HEK293 (cell line): ENCODE measurements at regions not wholly inside any gene's neighbourhood (a gene's known extent, or its start where the extent isn't known, plus 50 kb on each side); places are given as distances from the start of the nearest gene placed in this dataset.

Experiments used
- CTCF ChIA-PET: fragments of 350-600 bp; formaldehyde crosslinking; extraction: SDS; loops from one replicate; lab custom pipeline; 2021; ENCODE audit warnings: antibody characterized with exemption; lab: Yijun Ruan, JAX
- POLR2A ChIA-PET: fragments of 300-600 bp; formaldehyde crosslinking; extraction: SDS; loops from one replicate; lab custom pipeline; 2020; ENCODE audit warnings: antibody characterized with exemption, inconsistent platforms; lab: Yijun Ruan, JAX
- H3K27ac ChIP-seq: fragments of 200-500 bp; sonication (Bioruptor generic); 2 replicates; pipeline ENCODE4 v1.5.1; 2014; ENCODE audit warnings: low read depth, low read length, control low read depth, inconsistent platforms; ENCODE audit errors: extremely low read depth
- H3K36me3 ChIP-seq, 2 experiments: fragments of 200-500 bp in 1 of 2; sonication (Bioruptor generic) in 1 of 2; 1 replicate in 1 of 2; 2 replicates in 1 of 2; pipeline ENCODE4 v1.5.1; 2014 to 2017; ENCODE audit warnings: inconsistent platforms in 2 of 2, low read length in 2 of 2; ENCODE audit not compliant: control insufficient read depth in 2 of 2, insufficient read depth in 1 of 2
- H3K4me1 ChIP-seq: fragments of 200-500 bp; sonication (Bioruptor generic); 2 replicates; pipeline ENCODE4 v1.5.1; 2014; ENCODE audit warnings: mild to moderate bottlenecking, low read length, inconsistent platforms; ENCODE audit not compliant: control insufficient read depth, insufficient read depth
- H3K4me3 ChIP-seq: 2 replicates; pipeline ENCODE4 v1.5.1; 2011; ENCODE audit warnings: low read depth, mild to moderate bottlenecking, control low read depth, low read length, moderate library complexity
- H3K9me3 ChIP-seq: fragments of 200-500 bp; sonication (Bioruptor generic); 2 replicates; pipeline ENCODE4 v1.5.1; 2014; ENCODE audit warnings: low read depth, low read length, inconsistent platforms; ENCODE audit not compliant: control insufficient read depth, insufficient read depth
- HOXA7 ChIP-seq: sonication (generic); formaldehyde crosslinking; IDR thresholded peaks from 2 replicates; pipeline ENCODE4 v1.8.1; 2022; ENCODE audit warnings: missing genetic modification reagents, borderline replicate concordance
- KLF1 ChIP-seq: fragments of 450-650 bp; formaldehyde crosslinking; IDR thresholded peaks from 2 replicates; pipeline ENCODE4 v1.5.1; 2016; ENCODE audit warnings: missing biosample characterization, missing genetic modification characterization
- PRDM1 ChIP-seq: fragments of 450-650 bp; formaldehyde crosslinking; IDR thresholded peaks from 2 replicates; pipeline ENCODE4; 2016; ENCODE audit warnings: missing biosample characterization, missing genetic modification characterization
- REPIN1 ChIP-seq: fragments of 450-650 bp; formaldehyde crosslinking; IDR thresholded peaks from 2 replicates; pipeline ENCODE4 v1.5.1; 2017; ENCODE audit warnings: missing biosample characterization, missing genetic modification characterization, low read depth
- REST ChIP-seq: fragments of 450-650 bp; formaldehyde crosslinking; IDR thresholded peaks from 2 replicates; pipeline ENCODE4 v1.5.1; 2016; ENCODE audit warnings: missing biosample characterization, missing genetic modification characterization
- SCRT2 ChIP-seq: fragments of 450-650 bp; formaldehyde crosslinking; IDR thresholded peaks from 2 replicates; pipeline ENCODE4 v1.5.1; 2016; ENCODE audit warnings: missing biosample characterization, missing genetic modification characterization
- ZBTB17 ChIP-seq: fragments of 450-650 bp; formaldehyde crosslinking; IDR thresholded peaks from 2 replicates; pipeline ENCODE4 v1.5.1; 2016; ENCODE audit warnings: missing biosample characterization, missing genetic modification characterization
- ZNF10 ChIP-seq: fragments of 450-650 bp; formaldehyde crosslinking; IDR thresholded peaks from 2 replicates; pipeline ENCODE4 v1.5.1; 2017; ENCODE audit warnings: missing biosample characterization, missing genetic modification characterization
- ZNF138 ChIP-seq: fragments of 450-650 bp; formaldehyde crosslinking; IDR thresholded peaks from 2 replicates; pipeline ENCODE4 v1.5.1; 2016; ENCODE audit warnings: missing biosample characterization, missing genetic modification characterization, borderline replicate concordance
- ZNF155 ChIP-seq: fragments of 450-650 bp; formaldehyde crosslinking; IDR thresholded peaks from 2 replicates; pipeline ENCODE4 v1.5.1; 2016; ENCODE audit warnings: missing biosample characterization, missing genetic modification characterization
- ZNF16 ChIP-seq: fragments of 450-650 bp; formaldehyde crosslinking; IDR thresholded peaks from 2 replicates; pipeline ENCODE4 v1.5.1; 2016; ENCODE audit warnings: low read depth, missing biosample characterization, missing genetic modification characterization
- ZNF214 ChIP-seq: fragments of 450-650 bp; formaldehyde crosslinking; IDR thresholded peaks from 2 replicates; pipeline ENCODE4 v1.5.1; 2017; ENCODE audit warnings: missing biosample characterization, mild to moderate bottlenecking, missing genetic modification characterization, borderline replicate concordance
- ZNF362 ChIP-seq: fragments of 450-650 bp; formaldehyde crosslinking; IDR thresholded peaks from 2 replicates; pipeline ENCODE4 v1.5.1; 2016; ENCODE audit warnings: missing biosample characterization, missing genetic modification characterization
- ZNF423 ChIP-seq: fragments of 450-650 bp; formaldehyde crosslinking; IDR thresholded peaks from 2 replicates; pipeline ENCODE4 v1.5.1; 2016; ENCODE audit warnings: missing biosample characterization, missing genetic modification characterization
- ZNF426 ChIP-seq: fragments of 450-650 bp; formaldehyde crosslinking; IDR thresholded peaks from 2 replicates; pipeline ENCODE4 v1.5.1; 2017; ENCODE audit warnings: missing biosample characterization, missing genetic modification characterization, mild to moderate bottlenecking, inconsistent platforms, moderate library complexity
- ZNF548 ChIP-seq: fragments of 450-650 bp; formaldehyde crosslinking; IDR thresholded peaks from 2 replicates; pipeline ENCODE4 v1.5.1; 2016; ENCODE audit warnings: missing biosample characterization, missing genetic modification characterization
- ZNF558 ChIP-seq: fragments of 450-650 bp; formaldehyde crosslinking; IDR thresholded peaks from 2 replicates; pipeline ENCODE4 v1.5.1; 2016; ENCODE audit warnings: missing biosample characterization, missing genetic modification characterization
- ZNF585B ChIP-seq: fragments of 450-650 bp; formaldehyde crosslinking; IDR thresholded peaks from 2 replicates; pipeline ENCODE4 v1.5.1; 2016; ENCODE audit warnings: missing biosample characterization, missing genetic modification characterization
- ZNF664 ChIP-seq: fragments of 450-650 bp; formaldehyde crosslinking; IDR thresholded peaks from 2 replicates; pipeline ENCODE4 v1.5.1; 2016; ENCODE audit warnings: missing biosample characterization, missing genetic modification characterization
- ZNF707 ChIP-seq: fragments of 450-650 bp; formaldehyde crosslinking; IDR thresholded peaks from 2 replicates; pipeline ENCODE4 v1.5.1; 2016; ENCODE audit warnings: missing biosample characterization, missing genetic modification characterization
- ZNF776 ChIP-seq: fragments of 450-650 bp; formaldehyde crosslinking; IDR thresholded peaks from 2 replicates; pipeline ENCODE4 v1.5.0; 2017; ENCODE audit warnings: missing biosample characterization, missing genetic modification characterization, borderline replicate concordance
- ZSCAN16 ChIP-seq: fragments of 450-650 bp; formaldehyde crosslinking; IDR thresholded peaks from 2 replicates; pipeline ENCODE4 v1.5.1; 2016; ENCODE audit warnings: missing biosample characterization, missing genetic modification characterization
- ZSCAN30 ChIP-seq: fragments of 450-650 bp; IDR thresholded peaks from 2 replicates; pipeline ENCODE4 v1.5.1; 2018; ENCODE audit warnings: missing biosample characterization, mild to moderate bottlenecking, missing genetic modification characterization, moderate library complexity
- TF ChIP-seq, protein P1 (sequence below): fragments of 450-650 bp; formaldehyde crosslinking; IDR thresholded peaks from 2 replicates; pipeline ENCODE4 v1.5.1; 2016; ENCODE audit warnings: missing biosample characterization, missing genetic modification characterization
- TF ChIP-seq, protein P2 (sequence below): fragments of 450-650 bp; formaldehyde crosslinking; IDR thresholded peaks from 2 replicates; pipeline ENCODE4; 2016; ENCODE audit warnings: missing biosample characterization, missing genetic modification characterization

DNA sequence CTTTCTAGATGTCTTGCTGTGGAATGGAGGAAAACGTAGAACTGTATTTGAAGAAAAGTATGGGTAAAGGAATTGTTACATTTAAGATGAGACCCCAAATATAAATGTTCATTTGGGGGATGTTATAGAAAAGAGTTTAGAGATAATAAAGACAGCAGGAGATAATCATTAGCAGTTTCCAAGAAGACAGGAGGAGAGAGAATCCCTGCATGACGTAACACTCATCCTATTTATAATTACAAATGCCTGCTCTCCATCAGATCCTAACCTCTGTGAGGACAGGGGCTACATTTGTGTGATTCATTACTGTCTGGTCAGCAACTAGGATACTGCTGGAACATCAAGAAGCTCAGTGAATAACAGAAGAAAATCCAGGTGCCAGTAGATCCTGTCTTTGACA, 133.0 kb upstream of the HDDC2 start:
- no peaks in the 10 kb centered on the region for H3K36me3 ChIP-seq
- TF ChIP-seq ZNF10: no peak
- no peak for TF ChIP-seq ZNF548 (tag by site-specific recombination)
- TF ChIP-seq ZNF776: no peak
- TF ChIP-seq ZSCAN16 (tag by site-specific recombination): no peak
- no peak for TF ChIP-seq ZNF155 (tag by site-specific recombination)
- no peak for TF ChIP-seq ZNF585B (tag by site-specific recombination)
- no peak for TF ChIP-seq ZNF16 (tag by site-specific recombination)
- TF ChIP-seq REST: no peak
- no peak for TF ChIP-seq ZNF362 (tag by site-specific recombination)
- TF ChIP-seq REPIN1 (tag by site-specific recombination): no peak
- no peak for TF ChIP-seq ZNF138
- no peak for TF ChIP-seq ZBTB17 (tag by site-specific recombination)
- TF ChIP-seq ZSCAN30 (tag by site-specific recombination): no peak
- POLR2A ChIA-PET: no interaction called here
- H3K4me3 ChIP-seq: no peak overlapping the region
- H3K27ac ChIP-seq: no peak overlapping the region
- CTCF ChIA-PET: interaction anchor here (1.2 kb wide), 1 partner anchor 11 kb away, joined by 4 read pairs; no protein-coding TSS in a partner anchor
- no peaks in the 10 kb centered on the region for H3K9me3 ChIP-seq
- no peaks in the 10 kb centered on the region for H3K4me1 ChIP-seq

DNA sequence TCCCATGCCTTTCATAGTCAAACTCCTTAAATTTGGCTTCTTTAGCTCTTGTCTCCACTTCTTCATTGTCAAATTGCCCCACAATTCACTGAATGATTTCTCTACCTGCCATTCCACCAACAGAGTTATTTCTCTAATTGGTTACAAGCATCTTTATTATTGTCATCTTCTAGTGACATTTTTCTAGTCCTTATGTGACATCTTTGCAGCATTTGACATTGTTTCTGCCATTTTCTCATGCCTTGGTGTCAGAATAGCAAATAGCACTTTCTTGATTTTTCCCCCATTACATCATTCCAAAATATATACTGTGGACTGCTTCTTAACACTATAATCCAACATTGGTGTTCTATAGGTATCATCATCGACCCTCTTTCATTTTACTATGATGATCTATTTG, 137.7 kb upstream of the HDDC2 start:
- CTCF ChIA-PET: interaction anchor here (0.9 to 1.5 kb wide), 2 partner anchors 117 to 314 kb away, joined by 3 to 5 read pairs; no protein-coding TSS in a partner anchor
- H3K27ac ChIP-seq: no peak overlapping the region
- no peak for TF ChIP-seq SCRT2
- no peak for TF ChIP-seq ZNF214
- TF ChIP-seq ZNF664 (tag by site-specific recombination): no peak
- no peak for TF ChIP-seq ZNF558 (tag by site-specific recombination)
- TF ChIP-seq KLF1 (tag by site-specific recombination): no peak
- TF ChIP-seq, protein P1, sequence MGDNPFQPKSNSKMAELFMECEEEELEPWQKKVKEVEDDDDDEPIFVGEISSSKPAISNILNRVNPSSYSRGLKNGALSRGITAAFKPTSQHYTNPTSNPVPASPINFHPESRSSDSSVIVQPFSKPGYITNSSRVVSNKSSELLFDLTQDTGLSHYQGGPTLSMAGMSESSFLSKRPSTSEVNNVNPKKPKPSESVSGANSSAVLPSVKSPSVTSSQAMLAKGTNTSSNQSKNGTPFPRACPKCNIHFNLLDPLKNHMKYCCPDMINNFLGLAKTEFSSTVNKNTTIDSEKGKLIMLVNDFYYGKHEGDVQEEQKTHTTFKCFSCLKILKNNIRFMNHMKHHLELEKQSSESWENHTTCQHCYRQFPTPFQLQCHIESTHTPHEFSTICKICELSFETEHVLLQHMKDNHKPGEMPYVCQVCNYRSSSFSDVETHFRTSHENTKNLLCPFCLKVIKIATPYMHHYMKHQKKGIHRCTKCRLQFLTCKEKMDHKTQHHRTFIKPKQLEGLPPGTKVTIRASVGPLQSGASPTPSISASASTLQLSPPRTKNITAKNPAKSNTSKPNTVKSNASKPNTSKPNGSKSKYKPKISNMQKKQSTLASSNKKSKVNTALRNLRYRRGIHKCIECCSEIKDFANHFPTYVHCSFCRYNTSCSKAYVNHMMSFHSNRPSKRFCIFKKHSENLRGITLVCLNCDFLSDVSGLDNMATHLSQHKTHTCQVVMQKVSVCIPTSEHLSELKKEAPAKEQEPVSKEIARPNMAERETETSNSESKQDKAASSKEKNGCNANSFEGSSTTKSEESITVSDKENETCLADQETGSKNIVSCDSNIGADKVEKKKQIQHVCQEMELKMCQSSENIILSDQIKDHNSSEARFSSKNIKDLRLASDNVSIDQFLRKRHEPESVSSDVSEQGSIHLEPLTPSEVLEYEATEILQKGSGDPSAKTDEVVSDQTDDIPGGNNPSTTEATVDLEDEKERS: no peak
- no peak for TF ChIP-seq ZNF423 (tag by site-specific recombination)
- TF ChIP-seq ZNF707 (tag by site-specific recombination): no peak
- no peak for TF ChIP-seq PRDM1 (tag by site-specific recombination)
- TF ChIP-seq ZNF426 (tag by site-specific recombination): no peak
- TF ChIP-seq HOXA7: no peak
- TF ChIP-seq, protein P2, sequence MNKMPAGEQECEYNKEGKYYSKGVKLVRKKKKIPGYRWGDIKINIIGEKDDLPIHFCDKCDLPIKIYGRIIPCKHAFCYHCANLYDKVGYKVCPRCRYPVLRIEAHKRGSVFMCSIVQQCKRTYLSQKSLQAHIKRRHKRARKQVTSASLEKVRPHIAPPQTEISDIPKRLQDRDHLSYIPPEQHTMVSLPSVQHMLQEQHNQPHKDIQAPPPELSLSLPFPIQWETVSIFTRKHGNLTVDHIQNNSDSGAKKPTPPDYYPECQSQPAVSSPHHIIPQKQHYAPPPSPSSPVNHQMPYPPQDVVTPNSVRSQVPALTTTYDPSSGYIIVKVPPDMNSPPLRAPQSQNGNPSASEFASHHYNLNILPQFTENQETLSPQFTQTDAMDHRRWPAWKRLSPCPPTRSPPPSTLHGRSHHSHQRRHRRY: no peak

More for the DNA sequence above, 137.7 kb upstream of the HDDC2 start:
- H3K36me3 ChIP-seq: no peaks in the 10 kb centered on the region
- POLR2A ChIA-PET: no interaction called here
- H3K4me1 ChIP-seq: no peaks in the 10 kb centered on the region
- H3K4me3 ChIP-seq: no peak overlapping the region
- H3K9me3 ChIP-seq: no peaks in the 10 kb centered on the region
